Kidney epithelial cell (primary cell): ENCODE measurements at regions not wholly inside any gene's neighbourhood (a gene's known extent, or its start where the extent isn't known, plus 50 kb on each side); places are given as distances from the start of the nearest gene placed in this dataset.

Experiments
- DNase-seq: peaks from one replicate; pipeline ENCODE4 v3.0.0-alpha.2; 2010; ENCODE audit warnings: low read depth
- H3K27me3 ChIP-seq: 2 replicates; pipeline ENCODE4 v1.6.0; 2011; ENCODE audit warnings: low read length; ENCODE audit not compliant: control insufficient read depth, insufficient read depth
- H3K36me3 ChIP-seq: 2 replicates; pipeline ENCODE4 v1.5.1; 2011; ENCODE audit warnings: low read length; ENCODE audit not compliant: control insufficient read depth, insufficient read depth
- H3K4me3 ChIP-seq: 2 replicates; pipeline ENCODE4 v1.5.1; 2011; ENCODE audit warnings: low read depth, mild to moderate bottlenecking, control low read depth, low read length
- CTCF ChIP-seq: IDR thresholded peaks from 2 replicates; pipeline ENCODE4 v1.5.1; 2011; ENCODE audit warnings: mild to moderate bottlenecking, moderate library complexity, low read length, control low read depth, inconsistent platforms; ENCODE audit not compliant: insufficient read depth, poor library complexity, severe bottlenecking

- H3K27me3 ChIP-seq: no peaks in the 10 kb centered on the region
- H3K4me3 ChIP-seq: no peak overlapping the region
- H3K36me3 ChIP-seq: no peaks in the 10 kb centered on the region
- no peak for TF ChIP-seq CTCF
- no peak for DNase-seq
Observed at GRCh38 chr4:170529748-170530722, 440.3 kb upstream of the AADAT start.

GRCh38 chr4:170526471-170526870, 436.7 kb upstream of the AADAT start:
- DNase-seq: no peak
- no peaks in the 10 kb centered on the region for H3K36me3 ChIP-seq
- H3K4me3 ChIP-seq: no peak overlapping the region
- TF ChIP-seq CTCF: no peak
- no peaks in the 10 kb centered on the region for H3K27me3 ChIP-seq

GRCh38 chr4:170522427-170522970, 432.7 kb upstream of the AADAT start:
- Histone ChIP-seq H3K36me3 (no peaks in the 10 kb centered on the region), H3K27me3 (no peaks in the 10 kb centered on the region), H3K4me3 (no peak overlapping the region)
- TF ChIP-seq CTCF: no peak
- no peak for DNase-seq

- H3K27me3 ChIP-seq: no peaks in the 10 kb centered on the region
- TF ChIP-seq CTCF: no peak
- no peak for DNase-seq
- no peak overlapping the region for H3K4me3 ChIP-seq
- H3K36me3 ChIP-seq: no peaks in the 10 kb centered on the region
Observed at GRCh38 chr4:170497689-170498088, 407.9 kb upstream of the AADAT start.

- no peak for DNase-seq
- H3K4me3 ChIP-seq: peak overlapping the region; percentile 64
- H3K27me3 ChIP-seq: no peaks in the 10 kb centered on the region
- H3K36me3 ChIP-seq: no peaks in the 10 kb centered on the region
- TF ChIP-seq CTCF: no peak
Observed at GRCh38 chr4:170497112-170497511, 407.4 kb upstream of the AADAT start.
